ENCODE measurements at regions not wholly inside any gene's neighbourhood (a gene's known extent, or its start where the extent isn't known, plus 50 kb on each side); places are given as distances from the start of the nearest gene placed in this dataset.

DNA sequence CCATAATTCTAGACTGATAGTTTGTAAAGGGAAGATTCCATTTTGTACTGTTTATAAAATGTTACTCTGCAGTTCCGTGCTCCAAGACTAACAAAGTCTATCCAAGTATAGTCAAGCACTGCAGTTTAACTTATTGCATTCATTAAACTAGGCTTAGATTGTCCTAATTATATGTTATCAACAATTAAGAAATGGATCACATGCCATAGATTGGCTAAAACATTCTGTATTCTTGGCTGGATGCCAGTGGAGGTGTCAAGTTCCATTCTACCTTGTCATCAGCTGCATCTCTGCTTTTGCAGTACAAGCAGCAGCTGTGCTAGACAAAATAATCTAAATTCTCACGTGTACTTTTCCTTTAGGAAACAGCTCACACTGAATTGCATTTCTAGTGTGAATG is 69.4 kb upstream of the MEF2C start:
- H3K27ac ChIP-seq (ENCODE audit: low read depth, low read length) = no peak overlapping the region
- CTCF ChIA-PET = no interaction called here
- TF ChIP-seq, protein P1, sequence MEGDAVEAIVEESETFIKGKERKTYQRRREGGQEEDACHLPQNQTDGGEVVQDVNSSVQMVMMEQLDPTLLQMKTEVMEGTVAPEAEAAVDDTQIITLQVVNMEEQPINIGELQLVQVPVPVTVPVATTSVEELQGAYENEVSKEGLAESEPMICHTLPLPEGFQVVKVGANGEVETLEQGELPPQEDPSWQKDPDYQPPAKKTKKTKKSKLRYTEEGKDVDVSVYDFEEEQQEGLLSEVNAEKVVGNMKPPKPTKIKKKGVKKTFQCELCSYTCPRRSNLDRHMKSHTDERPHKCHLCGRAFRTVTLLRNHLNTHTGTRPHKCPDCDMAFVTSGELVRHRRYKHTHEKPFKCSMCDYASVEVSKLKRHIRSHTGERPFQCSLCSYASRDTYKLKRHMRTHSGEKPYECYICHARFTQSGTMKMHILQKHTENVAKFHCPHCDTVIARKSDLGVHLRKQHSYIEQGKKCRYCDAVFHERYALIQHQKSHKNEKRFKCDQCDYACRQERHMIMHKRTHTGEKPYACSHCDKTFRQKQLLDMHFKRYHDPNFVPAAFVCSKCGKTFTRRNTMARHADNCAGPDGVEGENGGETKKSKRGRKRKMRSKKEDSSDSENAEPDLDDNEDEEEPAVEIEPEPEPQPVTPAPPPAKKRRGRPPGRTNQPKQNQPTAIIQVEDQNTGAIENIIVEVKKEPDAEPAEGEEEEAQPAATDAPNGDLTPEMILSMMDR (IDR thresholded peaks at IDR 0.05; ENCODE audit: low read depth, low read length) = no peak
- POLR2A ChIA-PET = no interaction called here
- peak; percentile 18 for DNase-seq (ENCODE audit: low read depth, low spot score)
- no peak overlapping the region for H3K4me3 ChIP-seq (ENCODE audit: low read depth, low read length)
- no peaks in the 10 kb centered on the region for H3K27me3 ChIP-seq (ENCODE audit: control insufficient read depth, insufficient read depth, low read length)
- H3K9me3 ChIP-seq (ENCODE audit: control insufficient read depth, insufficient read depth, low read length) = no peaks in the 10 kb centered on the region

DNA sequence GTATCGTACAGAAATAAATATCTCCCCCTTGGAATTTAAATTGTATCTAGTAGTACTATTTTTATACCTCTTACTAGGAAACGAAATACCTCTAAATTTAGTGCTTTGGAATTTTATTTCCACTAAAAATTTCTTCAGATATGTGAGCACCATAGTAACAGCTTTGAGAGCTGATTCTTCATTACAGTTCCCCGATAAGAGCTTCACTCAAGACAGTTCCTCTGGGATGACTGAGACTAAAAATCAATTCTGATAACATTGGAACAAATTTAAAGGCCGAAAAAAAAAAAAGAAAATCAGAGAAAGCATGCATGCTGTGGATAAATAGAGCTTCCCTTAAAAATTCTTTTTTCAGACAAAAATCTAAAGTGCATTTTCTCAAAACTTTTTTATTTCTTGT is 68.5 kb upstream of the MEF2C start:
- Histone ChIP-seq H3K27me3 (ENCODE audit: control insufficient read depth, insufficient read depth, low read length) (no peaks in the 10 kb centered on the region), H3K4me3 (ENCODE audit: low read depth, low read length) (no peak overlapping the region), H3K9me3 (ENCODE audit: control insufficient read depth, insufficient read depth, low read length) (no peaks in the 10 kb centered on the region), H3K27ac (ENCODE audit: low read depth, low read length) (no peak overlapping the region)
- no peak for DNase-seq (ENCODE audit: low read depth, low spot score)
- CTCF ChIA-PET = no interaction called here
- POLR2A ChIA-PET = no interaction called here
- TF ChIP-seq, protein P1 (IDR thresholded peaks at IDR 0.05; ENCODE audit: low read depth, low read length) = no peak

DNA sequence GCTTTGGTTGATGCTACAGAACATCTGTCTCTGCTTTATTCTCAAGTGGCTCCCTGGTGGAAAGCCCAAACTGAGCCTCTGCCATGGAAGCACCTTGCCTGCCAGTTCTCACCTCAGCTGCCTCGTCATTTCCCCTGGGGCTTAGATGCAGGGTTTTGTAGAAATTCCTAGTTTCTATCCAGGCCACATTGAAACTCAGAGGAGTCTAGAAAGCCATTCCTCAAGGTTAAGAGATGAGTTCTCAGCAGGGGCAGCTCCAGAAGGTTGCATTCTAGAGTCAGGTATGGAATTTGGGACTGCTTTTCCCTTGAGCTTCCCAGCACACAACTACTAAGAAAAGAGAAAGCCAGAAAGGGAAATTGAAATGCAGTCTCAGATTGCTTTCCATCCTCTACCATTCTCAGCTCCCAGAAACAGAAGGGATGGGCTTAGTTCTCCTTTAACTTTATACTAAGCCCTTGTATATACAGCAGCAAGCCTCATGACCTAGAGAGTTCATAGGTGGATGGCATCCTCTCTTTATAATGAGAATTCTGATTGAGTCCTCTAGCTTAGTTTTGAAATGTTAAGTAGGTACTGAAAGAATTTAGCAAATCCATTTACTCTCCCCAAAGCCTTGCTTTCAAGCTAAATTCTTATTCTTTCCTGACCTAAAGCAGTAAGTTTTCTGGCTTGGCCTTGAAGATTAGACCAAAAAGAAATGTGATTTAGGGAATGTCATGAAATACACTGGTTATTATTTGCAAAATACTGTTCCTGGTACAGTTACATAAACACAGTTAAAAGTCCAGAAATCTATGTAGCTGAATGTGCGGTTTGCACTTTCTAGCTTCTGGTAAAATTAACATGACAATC is 66.0 kb upstream of the MEF2C start:
- no peak overlapping the region for H3K27ac ChIP-seq (ENCODE audit: low read depth, low read length)
- no peaks in the 10 kb centered on the region for H3K27me3 ChIP-seq (ENCODE audit: control insufficient read depth, insufficient read depth, low read length)
- TF ChIP-seq, protein P1 (IDR thresholded peaks at IDR 0.05; ENCODE audit: low read depth, low read length) = no peak
- DNase-seq (ENCODE audit: low read depth, low spot score) = no peak
- ChIA-PET CTCF (interaction anchor here (0.8 to 1.1 kb wide), 2 partner anchors 66 to 220 kb away, joined by 4 to 7 read pairs; partner anchors contain the start of gene MEF2C), POLR2A (no interaction called here)
- no peaks in the 10 kb centered on the region for H3K9me3 ChIP-seq (ENCODE audit: control insufficient read depth, insufficient read depth, low read length)
- no peak overlapping the region for H3K4me3 ChIP-seq (ENCODE audit: low read depth, low read length)

DNA sequence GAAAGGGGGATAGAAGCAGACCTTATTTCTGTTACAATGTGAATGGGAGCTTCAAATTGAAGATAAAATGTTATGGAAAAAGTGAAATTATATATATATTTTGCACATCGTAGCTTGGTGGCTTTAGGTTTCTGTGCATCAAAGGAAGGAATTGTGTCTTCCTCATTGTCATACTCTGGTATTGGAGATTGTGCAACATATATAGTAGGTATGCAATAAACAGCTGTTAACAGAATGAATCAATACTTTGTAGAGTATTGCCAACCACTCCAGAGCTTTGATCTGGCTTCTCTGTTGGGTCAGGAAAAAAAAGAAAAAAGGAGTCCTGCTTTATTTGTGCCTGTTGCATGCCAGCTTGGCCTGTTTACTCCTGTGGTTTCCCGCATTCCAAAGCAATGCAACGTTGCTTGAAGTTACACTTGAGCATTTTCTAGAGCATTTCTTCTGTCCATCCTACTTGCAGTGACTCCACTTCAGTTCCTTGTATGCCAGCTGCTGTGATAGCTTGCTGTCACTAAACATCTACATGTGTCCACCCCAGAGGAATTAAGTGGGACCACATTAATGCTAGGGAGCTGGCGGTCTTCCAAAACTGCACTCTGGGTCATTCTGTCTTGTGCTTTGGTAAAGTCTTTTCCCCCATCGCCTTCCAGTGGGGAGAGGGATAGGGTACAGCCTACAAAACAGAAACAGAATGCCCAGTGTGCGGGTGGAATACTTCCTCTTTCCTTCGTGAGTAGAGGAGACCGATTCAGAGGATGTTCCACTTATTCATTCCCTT is 62.0 kb upstream of the MEF2C start:
- Histone ChIP-seq H3K27me3 (ENCODE audit: control insufficient read depth, insufficient read depth, low read length) (no peaks in the 10 kb centered on the region), H3K9me3 (ENCODE audit: control insufficient read depth, insufficient read depth, low read length) (no peaks in the 10 kb centered on the region), H3K4me3 (ENCODE audit: low read depth, low read length) (no peak overlapping the region), H3K27ac (ENCODE audit: low read depth, low read length) (no peak overlapping the region)
- DNase-seq (ENCODE audit: low read depth, low spot score) = peak; percentile 23
- TF ChIP-seq, protein P1 (IDR thresholded peaks at IDR 0.05; ENCODE audit: low read depth, low read length) = no peak
- CTCF ChIA-PET = interaction anchor here (3.9 kb wide), 1 partner anchor 216 kb away, joined by 25 read pairs; no protein-coding TSS in a partner anchor
- POLR2A ChIA-PET = interaction anchor here (0.6 kb wide), 1 partner anchor 18 kb away, joined by 3 read pairs; no protein-coding TSS in a partner anchor

DNA sequence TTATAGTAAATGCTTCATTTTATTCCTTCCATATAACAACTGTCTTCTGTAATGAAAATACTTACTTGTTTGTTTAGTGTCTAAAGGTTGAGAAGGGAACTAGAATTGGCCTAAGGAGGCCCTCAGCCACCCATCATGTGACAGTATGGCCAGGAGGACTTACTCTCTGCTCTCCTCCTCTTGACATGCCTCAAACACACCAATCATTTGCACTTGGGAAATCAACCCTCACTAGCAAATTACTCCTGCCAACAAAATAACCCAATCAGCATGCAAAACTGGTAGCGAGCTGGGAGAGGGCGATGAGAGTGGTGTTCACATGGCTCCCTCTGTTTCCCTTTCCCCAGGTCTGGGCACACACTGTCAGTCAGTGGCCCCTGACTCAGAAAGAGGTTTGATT is 58.6 kb upstream of the MEF2C start:
- DNase-seq (ENCODE audit: low read depth, low spot score) = no peak
- TF ChIP-seq, protein P1 (IDR thresholded peaks at IDR 0.05; ENCODE audit: low read depth, low read length) = no peak
- Histone ChIP-seq H3K4me3 (ENCODE audit: low read depth, low read length) (no peak overlapping the region), H3K27ac (ENCODE audit: low read depth, low read length) (no peak overlapping the region), H3K27me3 (ENCODE audit: control insufficient read depth, insufficient read depth, low read length) (no peaks in the 10 kb centered on the region), H3K9me3 (ENCODE audit: control insufficient read depth, insufficient read depth, low read length) (no peaks in the 10 kb centered on the region)
- ChIA-PET POLR2A (no interaction called here), CTCF (interaction anchor here (1.1 kb wide), 1 partner anchor 214 kb away, joined by 4 read pairs; no protein-coding TSS in a partner anchor)

Measured in AG04450 (cell line).